PC-9 (cell line): ENCODE measurements at regions not wholly inside any gene's neighbourhood (a gene's known extent, or its start where the extent isn't known, plus 50 kb on each side); places are given as distances from the start of the nearest gene placed in this dataset.

ENCODE experiments used
- BruUV-seq: library from RNA; stranded (reverse); fragments of 400-500 nt; replicated peaks from 2 replicates; lab custom pipeline; 2021; lab: Mats Ljungman, UMichigan
- CTCF ChIA-PET: fragments of 300-600 bp; sonication (Branson Sonifier 250); formaldehyde crosslinking; loops from one replicate; lab custom pipeline; 2022; ENCODE audit warnings: antibody characterized with exemption; lab: Charles Lee
- POLR2A ChIA-PET: fragments of 300-600 bp; sonication (Branson Sonifier 250); formaldehyde crosslinking; loops from one replicate; lab custom pipeline; 2022; ENCODE audit warnings: antibody characterized with exemption; ENCODE audit not compliant: unreplicated experiment; lab: Charles Lee
- DNase-seq, 2 experiments: peaks; one replicate each; pipeline versions ENCODE4 v3.0.0 to v3.0.0-alpha.2; 2015 to 2022; ENCODE audit warnings: mixed read lengths in 1 of 2
- H2AFZ ChIP-seq: fragments of 200-600 bp; sonication (generic); 2 replicates; pipeline ENCODE4 v1.8.1; 2017; ENCODE audit warnings: antibody characterized with exemption
- H3F3A ChIP-seq: fragments of 200-600 bp; sonication (generic); 2 replicates; pipeline ENCODE4 v1.8.1; 2017; ENCODE audit warnings: antibody characterized with exemption, mild to moderate bottlenecking, low read depth; ENCODE audit not compliant: insufficient read depth
- H3K27ac ChIP-seq: fragments of 200-600 bp; sonication (generic); 2 replicates; pipeline ENCODE4 v1.6.1; 2016; ENCODE audit warnings: mixed run types
- H3K27me3 ChIP-seq: fragments of 200-600 bp; sonication (generic); 2 replicates; pipeline ENCODE4 v1.6.1; 2016; ENCODE audit warnings: low read depth, mixed run types; ENCODE audit not compliant: insufficient read depth
- H3K36me3 ChIP-seq: fragments of 200-600 bp; sonication (generic); 2 replicates; pipeline ENCODE4 v1.6.1; 2016; ENCODE audit warnings: low read depth, mixed run types
- H3K4me1 ChIP-seq: fragments of 200-600 bp; sonication (generic); replicated peaks from 2 replicates; pipeline ENCODE4 v1.6.1; 2016; ENCODE audit warnings: mixed run types; ENCODE audit not compliant: insufficient read depth
- H3K4me2 ChIP-seq: fragments of 200-600 bp; sonication (generic); 2 replicates; pipeline ENCODE4 v1.6.1; 2017; ENCODE audit warnings: mixed run types
- H3K4me3 ChIP-seq: fragments of 200-600 bp; sonication (generic); 2 replicates; pipeline ENCODE4 v1.6.1; 2016; ENCODE audit warnings: mixed run types
- H3K79me2 ChIP-seq: fragments of 200-600 bp; sonication (generic); 2 replicates; pipeline ENCODE4 v1.6.1; 2017; ENCODE audit warnings: low read depth, mixed run types
- H3K9me2 ChIP-seq: fragments of 200-600 bp; sonication (generic); 2 replicates; pipeline ENCODE4 v1.8.1; 2017; ENCODE audit warnings: mild to moderate bottlenecking; ENCODE audit not compliant: insufficient read depth
- H3K9me3 ChIP-seq: fragments of 200-600 bp; sonication (generic); 2 replicates; pipeline ENCODE4 v1.8.1; 2016; ENCODE audit warnings: low read depth; ENCODE audit not compliant: insufficient read depth
- H4K20me1 ChIP-seq: fragments of 200-600 bp; sonication (generic); 2 replicates; pipeline ENCODE4 v1.8.1; 2017; ENCODE audit not compliant: insufficient read depth
- CTCF ChIP-seq: fragments of 200-600 bp; sonication (generic); conservative IDR thresholded peaks from 2 replicates; pipeline ENCODE4 v1.6.1; 2017; ENCODE audit warnings: mixed run types, antibody characterized with exemption, mild to moderate bottlenecking, moderate library complexity
- EZH2 ChIP-seq: fragments of 200-600 bp; sonication (generic); IDR thresholded peaks from 2 replicates; pipeline ENCODE4 v1.8.0; 2017; ENCODE audit warnings: antibody characterized with exemption, low read depth
- intact Hi-C: fragments of 100-400 bp; cut with micrococcal nuclease; formaldehyde crosslinking; loops from one replicate; pipeline ENCODE4 v1.10.0; 2022; ENCODE audit not compliant: unreplicated experiment

GRCh38 chr6:115753446-115753845, 307.2 kb downstream of the FRK start:
- no TSS peak for BruUV-seq
- no peak overlapping the region for H3K4me3 ChIP-seq
- H3K4me1 ChIP-seq = no peaks in the 10 kb centered on the region
- no peaks in the 10 kb centered on the region for H3F3A ChIP-seq
- no peak overlapping the region for H3K27ac ChIP-seq
- no peaks in the 10 kb centered on the region for H3K79me2 ChIP-seq
- CTCF ChIA-PET = no interaction called here
- H4K20me1 ChIP-seq = no peaks in the 10 kb centered on the region
- DNase-seq = peak in 1 of 2 experiments; percentile 38
- no peak overlapping the region for H2AFZ ChIP-seq
- TF ChIP-seq EZH2 = no peak
- no peak for TF ChIP-seq CTCF
- no peaks in the 10 kb centered on the region for H3K9me3 ChIP-seq
- no peaks in the 10 kb centered on the region for H3K9me2 ChIP-seq
- H3K27me3 ChIP-seq = no peaks in the 10 kb centered on the region
- no peak overlapping the region for H3K4me2 ChIP-seq
- POLR2A ChIA-PET = no interaction called here
- H3K36me3 ChIP-seq = no peaks in the 10 kb centered on the region
- intact Hi-C loops = no loop called here

GRCh38 chr6:115750946-115751345, 309.7 kb downstream of the FRK start:
- Histone ChIP-seq H3K9me2 (no peaks in the 10 kb centered on the region), H3F3A (no peaks in the 10 kb centered on the region), H3K4me1 (no peaks in the 10 kb centered on the region), H2AFZ (no peak overlapping the region), H3K4me2 (no peak overlapping the region), H3K27me3 (no peaks in the 10 kb centered on the region), H4K20me1 (no peaks in the 10 kb centered on the region), H3K79me2 (no peaks in the 10 kb centered on the region), H3K9me3 (no peaks in the 10 kb centered on the region), H3K4me3 (no peak overlapping the region), H3K36me3 (no peaks in the 10 kb centered on the region), H3K27ac (no peak overlapping the region)
- CTCF ChIA-PET = no interaction called here
- no TSS peak for BruUV-seq
- POLR2A ChIA-PET = no interaction called here
- intact Hi-C loops = no loop called here
- DNase-seq = no peak
- TF ChIP-seq CTCF (no peak), EZH2 (no peak)

GRCh38 chr6:115750292-115750691, 310.4 kb downstream of the FRK start:
- Histone ChIP-seq H3K9me3 (no peaks in the 10 kb centered on the region), H3K4me3 (no peak overlapping the region), H3K9me2 (no peaks in the 10 kb centered on the region), H3K4me2 (no peak overlapping the region), H3K27me3 (no peaks in the 10 kb centered on the region), H4K20me1 (no peaks in the 10 kb centered on the region), H3K79me2 (no peaks in the 10 kb centered on the region), H3K36me3 (no peaks in the 10 kb centered on the region), H3K4me1 (no peaks in the 10 kb centered on the region), H3K27ac (no peak overlapping the region), H2AFZ (no peak overlapping the region), H3F3A (no peaks in the 10 kb centered on the region)
- POLR2A ChIA-PET = no interaction called here
- TF ChIP-seq CTCF = no peak
- TF ChIP-seq EZH2 = no peak
- intact Hi-C loops = no loop called here
- CTCF ChIA-PET = no interaction called here
- DNase-seq = no peak
- no TSS peak for BruUV-seq
